Choroid plexus epithelial cell (primary cell): ENCODE measurements at regions not wholly inside any gene's neighbourhood (a gene's known extent, or its start where the extent isn't known, plus 50 kb on each side); places are given as distances from the start of the nearest gene placed in this dataset.

ENCODE experiments used
- DNase-seq: peaks from one replicate; pipeline ENCODE4 v3.0.0-alpha.2; 2010; ENCODE audit warnings: low read depth
- H3K4me3 ChIP-seq: 2 replicates; pipeline ENCODE4 v1.5.1; 2011; ENCODE audit warnings: low read depth, mild to moderate bottlenecking, control low read depth, low read length, moderate library complexity
- CTCF ChIP-seq: conservative IDR thresholded peaks from 2 replicates; pipeline ENCODE4 v1.5.1; 2011; ENCODE audit warnings: low read depth, mild to moderate bottlenecking, control low read depth, inconsistent platforms, low read length, moderate library complexity

GRCh38 chr11:11032066-11032465 lies 174.2 kb upstream of the ZBED5 start:
- no peak for DNase-seq
- no peak for TF ChIP-seq CTCF
- no peak overlapping the region for H3K4me3 ChIP-seq

- H3K4me3 ChIP-seq = no peak overlapping the region
- TF ChIP-seq CTCF = no peak
- DNase-seq = no peak
These were observed 171.2 kb upstream of the ZBED5 start for GRCh38 chr11:11029027-11029426.

GRCh38 chr11:11028017-11028692 lies 170.3 kb upstream of the ZBED5 start:
- TF ChIP-seq CTCF = peak; percentile 88
- peak; percentile 71 for DNase-seq
- H3K4me3 ChIP-seq = no peak overlapping the region

GRCh38 chr11:11027288-11027687 lies 169.4 kb upstream of the ZBED5 start:
- TF ChIP-seq CTCF = no peak
- no peak overlapping the region for H3K4me3 ChIP-seq
- peak; percentile 63 for DNase-seq

DNA sequence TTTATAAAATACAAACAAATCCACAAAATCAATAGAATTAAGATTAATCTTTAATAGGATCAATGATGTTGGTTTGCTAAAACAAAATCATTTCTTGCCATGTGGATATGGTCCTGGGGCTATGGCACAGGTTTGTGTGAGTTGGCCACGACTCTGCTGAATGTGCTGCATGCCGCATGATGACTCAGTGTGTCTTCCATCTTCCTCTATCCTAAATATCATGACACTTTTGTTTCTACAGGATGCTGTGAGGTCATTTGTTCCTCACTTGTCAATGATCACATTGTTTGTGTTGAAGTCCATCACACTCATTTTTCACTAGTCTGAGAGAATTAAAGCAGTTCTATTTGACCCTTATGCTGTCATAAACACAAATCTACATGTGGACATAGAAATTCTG lies 167.2 kb upstream of the ZBED5 start:
- DNase-seq = no peak
- H3K4me3 ChIP-seq = no peak overlapping the region
- no peak for TF ChIP-seq CTCF

DNA sequence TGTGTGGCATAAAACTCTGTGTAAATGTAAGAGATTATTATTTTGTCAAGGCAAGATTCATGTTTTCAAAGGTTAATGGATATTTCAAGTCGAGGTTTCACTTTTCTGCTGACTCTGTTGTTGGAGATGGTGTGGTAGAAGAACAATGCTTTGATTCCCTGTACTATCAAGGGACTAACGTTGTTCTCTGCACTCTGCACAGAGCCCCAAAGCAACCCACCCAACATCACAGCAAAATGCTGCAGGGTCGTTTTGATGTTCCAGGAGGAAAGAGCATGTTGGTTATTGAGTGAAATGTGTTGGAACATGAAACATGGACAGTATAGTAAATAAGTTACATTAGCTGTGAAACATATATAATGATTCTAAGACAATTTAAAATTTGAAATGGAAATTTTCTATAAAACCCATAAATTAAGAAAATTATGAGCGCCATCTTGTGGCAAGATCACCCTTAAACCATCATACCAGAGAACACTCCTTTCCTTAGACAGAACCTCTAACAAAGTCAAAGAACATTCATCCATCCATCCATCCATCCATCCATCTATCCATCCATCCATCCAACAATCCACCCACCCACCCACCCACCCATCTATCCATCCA lies 164.4 kb upstream of the ZBED5 start:
- peak; percentile 54 for TF ChIP-seq CTCF
- peak; percentile 57 for DNase-seq

DNA sequence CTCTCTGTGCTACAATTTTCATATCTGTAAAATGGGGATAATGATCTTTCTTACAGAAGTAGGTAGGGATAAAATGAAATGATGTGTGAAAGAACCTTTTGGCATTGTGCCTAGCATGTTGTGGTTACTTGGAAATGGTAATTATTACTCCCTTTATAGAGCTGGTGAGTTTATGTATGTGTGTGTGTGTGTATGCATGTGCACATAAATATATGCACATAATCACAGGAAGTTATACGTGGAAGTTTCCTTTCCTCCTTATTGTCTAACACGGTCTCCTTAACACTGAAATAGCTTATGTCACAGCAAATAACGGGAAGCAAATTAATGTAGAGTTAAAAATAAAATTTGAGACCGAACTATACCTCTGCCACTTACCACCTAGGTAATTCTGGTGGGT lies 163.7 kb upstream of the ZBED5 start:
- TF ChIP-seq CTCF = no peak
- no peak for DNase-seq
- no peak overlapping the region for H3K4me3 ChIP-seq

More for the DNA sequence above, 164.4 kb upstream of the ZBED5 start:
- H3K4me3 ChIP-seq = no peak overlapping the region
